Endothelial cell of umbilical vein (primary cell): ENCODE measurements at regions not wholly inside any gene's neighbourhood (a gene's known extent, or its start where the extent isn't known, plus 50 kb on each side); places are given as distances from the start of the nearest gene placed in this dataset.

Experiments used
- CTCF ChIP-seq, 2 donors: IDR thresholded peaks; 1 replicate in 1 of 2; 2 replicates in 1 of 2; pipeline ENCODE4 v1.5.1; 2011; ENCODE audit warnings: low read length in 2 of 2, mild to moderate bottlenecking in 2 of 2, moderate library complexity in 2 of 2, control low read depth in 1 of 2, inconsistent platforms in 1 of 2, low read depth in 1 of 2; ENCODE audit not compliant: insufficient read depth in 1 of 2; ENCODE audit errors: extremely low read depth in 1 of 2
- FOS ChIP-seq: IDR thresholded peaks from 2 replicates; pipeline ENCODE4 v1.6.1; 2011; ENCODE audit warnings: mild to moderate bottlenecking, low read length, moderate library complexity, borderline replicate concordance; ENCODE audit not compliant: insufficient read depth
- JUN ChIP-seq: IDR thresholded peaks from 2 replicates; pipeline ENCODE4 v1.6.1; 2011; ENCODE audit warnings: borderline replicate concordance, low read depth; ENCODE audit not compliant: insufficient read length, insufficient read depth
- MAX ChIP-seq: IDR thresholded peaks from 2 replicates; pipeline ENCODE4 v1.6.1; 2011; ENCODE audit not compliant: insufficient read depth, insufficient read length
- POLR2A ChIP-seq: IDR thresholded peaks from 2 replicates; pipeline ENCODE4 v1.6.1; 2012; ENCODE audit warnings: low read depth, mild to moderate bottlenecking, control low read depth, low read length
- POLR2AphosphoS5 ChIP-seq: IDR thresholded peaks from 2 replicates; pipeline ENCODE4 v1.6.1; 2012; ENCODE audit warnings: low read depth, mild to moderate bottlenecking, control low read depth, low read length, moderate library complexity; ENCODE audit not compliant: insufficient read depth

- TF ChIP-seq CTCF (IDR thresholded peaks at IDR 0.05; ENCODE audit: extremely low read depth in 1 of 2, insufficient read depth in 1 of 2, low read depth in 1 of 2, low read length in 2 of 2) (no peak), MAX (no peak), JUN (no peak), POLR2AphosphoS5 (no peak), POLR2A (no peak), FOS (no peak)
Observed at GRCh38 chr3:55271549-55271948, 215.6 kb downstream of the WNT5A start.
